HG03565 (cell line): ENCODE measurements at regions not wholly inside any gene's neighbourhood (a gene's known extent, or its start where the extent isn't known, plus 50 kb on each side); places are given as distances from the start of the nearest gene placed in this dataset.
"Not testable (repeated sequence)": the region's sequence is repeated elsewhere in the genome, so short reads cannot be mapped to it uniquely, and the experiment has no call there.

ENCODE experiments used
- ATAC-seq: cut with Tn5 transposase; IDR thresholded peaks from one replicate; pipeline ENCODE4 v1.9.1; 2021; ENCODE audit warnings: mild to moderate bottlenecking, moderate library complexity; ENCODE audit not compliant: unreplicated experiment

- peak; percentile 98 for ATAC-seq
Measured at GRCh38 chrX:22526339-22526738, 253.6 kb downstream of the CBLL2 start.

- ATAC-seq: no peak
Measured at GRCh38 chrX:22527302-22527701, 254.6 kb downstream of the CBLL2 start.

- no peak for ATAC-seq
Measured at GRCh38 chrX:22533898-22534297, 261.2 kb downstream of the CBLL2 start.

GRCh38 chrX:22534643-22535042 lies 261.9 kb downstream of the CBLL2 start:
- no peak for ATAC-seq

- no peak for ATAC-seq
Measured at GRCh38 chrX:22536746-22537304, 264.1 kb downstream of the CBLL2 start.

- ATAC-seq: no peak
Measured at GRCh38 chrX:22538580-22538979, 265.9 kb downstream of the CBLL2 start.

GRCh38 chrX:22541926-22542325 lies 269.2 kb downstream of the CBLL2 start:
- ATAC-seq: no peak

- no peak for ATAC-seq
Measured at GRCh38 chrX:22542641-22543040, 269.9 kb downstream of the CBLL2 start.

- ATAC-seq: no peak
Measured at GRCh38 chrX:22559506-22559905, 286.8 kb downstream of the CBLL2 start.

GRCh38 chrX:22575161-22575845 lies 302.6 kb downstream of the CBLL2 start:
- no peak for ATAC-seq

GRCh38 chrX:22577181-22577580 lies 304.5 kb downstream of the CBLL2 start:
- ATAC-seq: no peak

- ATAC-seq: peak; percentile 67
Measured at GRCh38 chrX:22585831-22586230, 313.1 kb downstream of the CBLL2 start.

GRCh38 chrX:22589845-22590244 lies 317.1 kb downstream of the CBLL2 start:
- ATAC-seq: no peak

- no peak for ATAC-seq
Measured at GRCh38 chrX:22594766-22595165, 322.1 kb downstream of the CBLL2 start.

GRCh38 chrX:22603060-22603459 lies 330.3 kb downstream of the CBLL2 start:
- ATAC-seq: no peak

GRCh38 chrX:22609452-22609851 lies 336.7 kb downstream of the CBLL2 start:
- not testable (repeated sequence) for ATAC-seq

GRCh38 chrX:22616867-22617266 lies 344.2 kb downstream of the CBLL2 start:
- no peak for ATAC-seq

- no peak for ATAC-seq
Measured at GRCh38 chrX:22627576-22627975, 354.9 kb downstream of the CBLL2 start.

- ATAC-seq: no peak
Measured at GRCh38 chrX:22628275-22628674, 355.6 kb downstream of the CBLL2 start.

GRCh38 chrX:22629105-22629725 lies 356.5 kb downstream of the CBLL2 start:
- no peak for ATAC-seq

- ATAC-seq: no peak
Measured at GRCh38 chrX:22634083-22634482, 361.4 kb downstream of the CBLL2 start.

- no peak for ATAC-seq
Measured at GRCh38 chrX:22634751-22635150, 362.0 kb downstream of the CBLL2 start.
